22Rv1 (cell line): ENCODE measurements at regions not wholly inside any gene's neighbourhood (a gene's known extent, or its start where the extent isn't known, plus 50 kb on each side); places are given as distances from the start of the nearest gene placed in this dataset.

Experiments
- H3K27ac ChIP-seq: fragments of 450-650 bp; 2 replicates; pipeline ENCODE4 v1.5.1; 2017
- CTCF ChIP-seq: fragments of 450-650 bp; IDR thresholded peaks from 2 replicates; pipeline ENCODE4 v1.5.1; 2017; ENCODE audit warnings: mild to moderate bottlenecking
- ZFX ChIP-seq: fragments of 450-650 bp; IDR thresholded peaks from 2 replicates; pipeline ENCODE4 v1.6.1; 2017; ENCODE audit warnings: antibody characterized with exemption, borderline replicate concordance

GRCh38 chr10:121078672-121079102, 227.5 kb downstream of the WDR11 start:
- no peak overlapping the region for H3K27ac ChIP-seq
- no peak for TF ChIP-seq CTCF
- TF ChIP-seq ZFX, result no peak

- TF ChIP-seq ZFX, result no peak
- no peak for TF ChIP-seq CTCF
- H3K27ac ChIP-seq, result no peak overlapping the region
Measured at GRCh38 chr10:121079226-121079625, 228.1 kb downstream of the WDR11 start.

GRCh38 chr10:121080281-121080891, 229.2 kb downstream of the WDR11 start:
- TF ChIP-seq ZFX (no peak), CTCF (no peak)

GRCh38 chr10:121081306-121081705, 230.1 kb downstream of the WDR11 start:
- TF ChIP-seq CTCF, result no peak
- TF ChIP-seq ZFX, result no peak
- no peak overlapping the region for H3K27ac ChIP-seq

More at GRCh38 chr10:121080281-121080891, 229.2 kb downstream of the WDR11 start:
- H3K27ac ChIP-seq, result no peak overlapping the region

- TF ChIP-seq ZFX (no peak), CTCF (no peak)
- no peak overlapping the region for H3K27ac ChIP-seq
Measured at GRCh38 chr10:121082984-121083383, 231.8 kb downstream of the WDR11 start.

- no peak for TF ChIP-seq CTCF
- no peak for TF ChIP-seq ZFX
- no peak overlapping the region for H3K27ac ChIP-seq
Measured at GRCh38 chr10:121084016-121084674, 233.0 kb downstream of the WDR11 start.

- TF ChIP-seq CTCF, result no peak
- TF ChIP-seq ZFX, result no peak
Measured at GRCh38 chr10:121084675-121085070, 233.5 kb downstream of the WDR11 start.

More at GRCh38 chr10:121084675-121085070, 233.5 kb downstream of the WDR11 start:
- no peak overlapping the region for H3K27ac ChIP-seq
